ENCODE measurements at regions not wholly inside any gene's neighbourhood (a gene's known extent, or its start where the extent isn't known, plus 50 kb on each side); places are given as distances from the start of the nearest gene placed in this dataset.

- no peak overlapping the region for H3K4me3 ChIP-seq
- H3K36me3 ChIP-seq (ENCODE audit: low read depth), result no peaks in the 10 kb centered on the region
- H3K9ac ChIP-seq, result no peak overlapping the region
- H3K9me3 ChIP-seq (ENCODE audit: low read depth), result peaks cover 3% of the 10 kb centered on the region
- H3K4me1 ChIP-seq (ENCODE audit: insufficient read depth), result no peaks in the 10 kb centered on the region
- peak; percentile 4 for DNase-seq
- H3K9me2 ChIP-seq (ENCODE audit: insufficient read depth), result no peaks in the 10 kb centered on the region
- 0 to 5% methylated on average over 1 of the region's 1 CpG for WGBS, 2 experiments (ENCODE audit: low coverage in 1 of 2, low lambda C conversion rate in 2 of 2, missing lambda C conversion rate in 2 of 2)
- no peak for TF ChIP-seq EZH2 (IDR thresholded peaks at IDR 0.05; ENCODE audit: insufficient read depth, poor library complexity, severe bottlenecking)
- TF ChIP-seq EZH2phosphoT487 (IDR thresholded peaks at IDR 0.05; ENCODE audit: insufficient read depth, low read depth), result no peak
- no peaks in the 10 kb centered on the region for H4K20me1 ChIP-seq (ENCODE audit: insufficient read depth)
- H3K27ac ChIP-seq, result no peak overlapping the region
- H3K4me2 ChIP-seq (ENCODE audit: unreplicated experiment), result no peak overlapping the region
- in situ Hi-C loops (cut with MboI), result no loop called here
- no peak overlapping the region for H2AFZ ChIP-seq
- H3K27me3 ChIP-seq (replicated peaks; ENCODE audit: insufficient read depth), result no peaks in the 10 kb centered on the region
- H3K79me2 ChIP-seq (ENCODE audit: insufficient read depth), result no peaks in the 10 kb centered on the region
- H3F3A ChIP-seq (ENCODE audit: insufficient read depth), result no peaks in the 10 kb centered on the region
Measured at GRCh38 chr6:155561257-155561965, 105.8 kb upstream of the NOX3 start.

- no peak overlapping the region for H3K4me2 ChIP-seq (ENCODE audit: unreplicated experiment)
- H3K36me3 ChIP-seq (ENCODE audit: low read depth), result no peaks in the 10 kb centered on the region
- TF ChIP-seq EZH2phosphoT487 (IDR thresholded peaks at IDR 0.05; ENCODE audit: insufficient read depth, low read depth) (no peak), EZH2 (IDR thresholded peaks at IDR 0.05; ENCODE audit: insufficient read depth, poor library complexity, severe bottlenecking) (no peak)
- H3F3A ChIP-seq (ENCODE audit: insufficient read depth), result no peaks in the 10 kb centered on the region
- DNase-seq, result no peak
- H3K9me2 ChIP-seq (ENCODE audit: insufficient read depth), result no peaks in the 10 kb centered on the region
- H3K79me2 ChIP-seq (ENCODE audit: insufficient read depth), result no peaks in the 10 kb centered on the region
- no peak overlapping the region for H3K4me3 ChIP-seq
- no peaks in the 10 kb centered on the region for H4K20me1 ChIP-seq (ENCODE audit: insufficient read depth)
- no peaks in the 10 kb centered on the region for H3K9me3 ChIP-seq (ENCODE audit: low read depth)
- H3K9ac ChIP-seq, result no peak overlapping the region
- no peaks in the 10 kb centered on the region for H3K4me1 ChIP-seq (ENCODE audit: insufficient read depth)
- H3K27me3 ChIP-seq (replicated peaks; ENCODE audit: insufficient read depth), result no peaks in the 10 kb centered on the region
- in situ Hi-C loops (cut with MboI), result no loop called here
- 71 to 76% methylated on average over 4 of the region's 4 CpGs for WGBS, 2 experiments (ENCODE audit: low coverage in 1 of 2, low lambda C conversion rate in 2 of 2, missing lambda C conversion rate in 2 of 2)
- H2AFZ ChIP-seq, result no peak overlapping the region
- H3K27ac ChIP-seq, result no peak overlapping the region
Measured at GRCh38 chr6:155549928-155550327, 94.3 kb upstream of the NOX3 start.

GRCh38 chr6:155549028-155549798 lies 93.6 kb upstream of the NOX3 start:
- WGBS, 2 experiments (ENCODE audit: low coverage in 1 of 2, low lambda C conversion rate in 2 of 2, missing lambda C conversion rate in 2 of 2), result 63 to 73% methylated on average over 9 of the region's 9 CpGs
- Histone ChIP-seq H3K9me2 (ENCODE audit: insufficient read depth) (no peaks in the 10 kb centered on the region), H3K79me2 (ENCODE audit: insufficient read depth) (no peaks in the 10 kb centered on the region), H2AFZ (no peak overlapping the region), H3K9me3 (ENCODE audit: low read depth) (no peaks in the 10 kb centered on the region), H3K4me1 (ENCODE audit: insufficient read depth) (no peaks in the 10 kb centered on the region), H3K9ac (no peak overlapping the region), H3K27me3 (replicated peaks; ENCODE audit: insufficient read depth) (no peaks in the 10 kb centered on the region), H3K36me3 (ENCODE audit: low read depth) (no peaks in the 10 kb centered on the region), H3K27ac (no peak overlapping the region), H3K4me2 (ENCODE audit: unreplicated experiment) (no peak overlapping the region), H3F3A (ENCODE audit: insufficient read depth) (no peaks in the 10 kb centered on the region), H3K4me3 (no peak overlapping the region), H4K20me1 (ENCODE audit: insufficient read depth) (no peaks in the 10 kb centered on the region)
- TF ChIP-seq EZH2 (IDR thresholded peaks at IDR 0.05; ENCODE audit: insufficient read depth, poor library complexity, severe bottlenecking) (no peak), EZH2phosphoT487 (IDR thresholded peaks at IDR 0.05; ENCODE audit: insufficient read depth, low read depth) (no peak)
- no peak for DNase-seq
- in situ Hi-C loops (cut with MboI), result no loop called here

GRCh38 chr6:155548576-155548975 lies 92.9 kb upstream of the NOX3 start:
- DNase-seq, result no peak
- Histone ChIP-seq H3K9me2 (ENCODE audit: insufficient read depth) (no peaks in the 10 kb centered on the region), H3K79me2 (ENCODE audit: insufficient read depth) (no peaks in the 10 kb centered on the region), H3K4me2 (ENCODE audit: unreplicated experiment) (no peak overlapping the region), H3K36me3 (ENCODE audit: low read depth) (no peaks in the 10 kb centered on the region), H3K4me3 (no peak overlapping the region), H3F3A (ENCODE audit: insufficient read depth) (no peaks in the 10 kb centered on the region), H3K9me3 (ENCODE audit: low read depth) (no peaks in the 10 kb centered on the region), H2AFZ (no peak overlapping the region), H3K4me1 (ENCODE audit: insufficient read depth) (no peaks in the 10 kb centered on the region), H3K9ac (no peak overlapping the region), H3K27ac (no peak overlapping the region), H4K20me1 (ENCODE audit: insufficient read depth) (no peaks in the 10 kb centered on the region), H3K27me3 (replicated peaks; ENCODE audit: insufficient read depth) (no peaks in the 10 kb centered on the region)
- 45 to 63% methylated on average over 4 of the region's 4 CpGs for WGBS, 2 experiments (ENCODE audit: low coverage in 1 of 2, low lambda C conversion rate in 2 of 2, missing lambda C conversion rate in 2 of 2)
- TF ChIP-seq EZH2 (IDR thresholded peaks at IDR 0.05; ENCODE audit: insufficient read depth, poor library complexity, severe bottlenecking) (no peak), EZH2phosphoT487 (IDR thresholded peaks at IDR 0.05; ENCODE audit: insufficient read depth, low read depth) (no peak)
- in situ Hi-C loops (cut with MboI), result no loop called here

All from GM23248 (cell line).